Endothelial cell (in vitro differentiated cells): ENCODE measurements at regions not wholly inside any gene's neighbourhood (a gene's known extent, or its start where the extent isn't known, plus 50 kb on each side); places are given as distances from the start of the nearest gene placed in this dataset.

Source experiments
- DNase-seq: peaks from one replicate; pipeline ENCODE4 v3.0.0; 2021; ENCODE audit warnings: low spot score
- H3K27ac Mint-ChIP-seq: one replicate; pipeline ENCODE4 v1.8.0; 2021; ENCODE audit warnings: mixed read lengths, inconsistent platforms; ENCODE audit not compliant: unreplicated experiment
- H3K27me3 Mint-ChIP-seq: one replicate; pipeline ENCODE4 v1.8.0; 2021; ENCODE audit warnings: mild to moderate bottlenecking, moderate library complexity, mixed read lengths, inconsistent platforms; ENCODE audit not compliant: unreplicated experiment
- H3K36me3 Mint-ChIP-seq: one replicate; pipeline ENCODE4 v1.8.0; 2021; ENCODE audit warnings: mild to moderate bottlenecking, low read depth, mixed read lengths, inconsistent platforms; ENCODE audit not compliant: unreplicated experiment
- H3K4me1 Mint-ChIP-seq: one replicate; pipeline ENCODE4 v1.8.0; 2021; ENCODE audit warnings: mild to moderate bottlenecking, mixed read lengths, inconsistent platforms; ENCODE audit not compliant: unreplicated experiment
- H3K4me3 Mint-ChIP-seq: one replicate; pipeline ENCODE4 v1.8.0; 2021; ENCODE audit warnings: mild to moderate bottlenecking, mixed read lengths, inconsistent platforms; ENCODE audit not compliant: unreplicated experiment
- H3K9me3 Mint-ChIP-seq: one replicate; pipeline ENCODE4 v1.8.0; 2021; ENCODE audit warnings: mixed read lengths, inconsistent platforms; ENCODE audit not compliant: unreplicated experiment
- CTCF ChIP-seq: fragments of 200-600 bp; sonication (generic); IDR thresholded peaks from one replicate; pipeline ENCODE4 v1.5.0; 2021; ENCODE audit warnings: antibody characterized with exemption; ENCODE audit not compliant: unreplicated experiment

- no peak overlapping the region for H3K27ac Mint-ChIP-seq
- no peaks in the 10 kb centered on the region for H3K9me3 Mint-ChIP-seq
- no peak overlapping the region for H3K4me3 Mint-ChIP-seq
- no peaks in the 10 kb centered on the region for H3K27me3 Mint-ChIP-seq
- no peaks in the 10 kb centered on the region for H3K36me3 Mint-ChIP-seq
- no peaks in the 10 kb centered on the region for H3K4me1 Mint-ChIP-seq
- DNase-seq: no peak
- no peak for TF ChIP-seq CTCF
Measured at GRCh38 chr5:162752612-162753011, 684.8 kb upstream of the CCNG1 start.

GRCh38 chr5:162762119-162762518 lies 675.3 kb upstream of the CCNG1 start:
- Mint-ChIP-seq H3K27ac (no peak overlapping the region), H3K36me3 (no peaks in the 10 kb centered on the region), H3K4me1 (no peaks in the 10 kb centered on the region), H3K27me3 (no peaks in the 10 kb centered on the region), H3K9me3 (peaks cover 4% of the 10 kb centered on the region), H3K4me3 (no peak overlapping the region)
- TF ChIP-seq CTCF: no peak
- DNase-seq: no peak

GRCh38 chr5:162769019-162769418 lies 668.4 kb upstream of the CCNG1 start:
- no peak for DNase-seq
- Mint-ChIP-seq H3K27ac (no peak overlapping the region), H3K27me3 (no peaks in the 10 kb centered on the region), H3K4me1 (no peaks in the 10 kb centered on the region), H3K9me3 (peaks cover 4% of the 10 kb centered on the region), H3K4me3 (no peak overlapping the region), H3K36me3 (no peaks in the 10 kb centered on the region)
- no peak for TF ChIP-seq CTCF

DNA sequence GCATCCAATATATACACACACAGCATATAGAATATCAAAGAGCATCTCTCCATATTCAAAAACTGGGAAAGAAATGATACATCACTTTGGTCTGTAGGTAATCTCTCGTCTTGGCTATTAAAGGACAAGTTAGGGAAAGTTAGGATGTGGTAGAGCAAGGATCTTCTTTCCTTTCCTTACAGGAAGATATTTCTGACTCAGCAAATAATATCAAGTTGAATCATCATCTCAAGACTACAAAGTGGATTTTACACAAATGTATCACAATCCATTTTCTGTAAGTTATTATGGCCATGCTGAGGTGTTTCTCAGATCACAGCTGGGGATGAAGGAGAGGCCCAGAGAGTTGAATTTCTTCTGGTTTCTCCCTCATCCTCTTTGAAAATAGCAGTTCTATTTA lies 651.7 kb upstream of the CCNG1 start:
- Mint-ChIP-seq H3K27ac (no peak overlapping the region), H3K9me3 (peaks cover 10% of the 10 kb centered on the region), H3K4me3 (no peak overlapping the region), H3K36me3 (no peaks in the 10 kb centered on the region), H3K27me3 (peaks cover 1% of the 10 kb centered on the region), H3K4me1 (no peaks in the 10 kb centered on the region)
- DNase-seq: no peak
- TF ChIP-seq CTCF: no peak

DNA sequence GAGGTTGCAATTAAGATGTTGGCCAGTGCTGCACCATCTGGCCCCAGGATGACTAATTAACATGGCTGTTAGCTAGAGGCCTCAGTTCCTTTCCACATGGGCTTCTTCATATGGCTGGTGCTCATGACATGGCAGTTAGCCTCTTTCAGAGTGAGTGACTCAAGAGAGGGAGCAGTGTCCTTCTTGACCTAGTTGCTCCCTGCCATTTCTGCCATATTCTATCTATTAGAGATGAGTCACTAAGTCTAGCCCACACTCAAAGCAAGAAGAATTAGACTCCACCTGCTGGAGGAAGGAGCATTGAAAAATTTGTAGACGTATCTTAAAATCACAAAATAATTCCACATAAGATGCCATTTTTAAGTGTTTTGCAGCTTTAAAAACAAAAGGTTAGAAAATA lies 651.2 kb upstream of the CCNG1 start:
- Mint-ChIP-seq H3K27me3 (peaks cover 1% of the 10 kb centered on the region), H3K4me1 (no peaks in the 10 kb centered on the region), H3K36me3 (no peaks in the 10 kb centered on the region), H3K9me3 (peaks cover 10% of the 10 kb centered on the region), H3K4me3 (no peak overlapping the region), H3K27ac (no peak overlapping the region)
- no peak for TF ChIP-seq CTCF
- no peak for DNase-seq
